ENCODE measurements at regions not wholly inside any gene's neighbourhood (a gene's known extent, or its start where the extent isn't known, plus 50 kb on each side); places are given as distances from the start of the nearest gene placed in this dataset.
"Not testable (repeated sequence)": the region's sequence is repeated elsewhere in the genome, so short reads cannot be mapped to it uniquely, and the experiment has no call there.

- DNase-seq (ENCODE audit: low read depth, low spot score): no peak
These were observed 101.6 kb downstream of the CPN2 start for GRCh38 chr3:194249323-194250097.

GRCh38 chr3:194250098-194251002, 100.8 kb downstream of the CPN2 start:
- no peak for DNase-seq (ENCODE audit: low read depth, low spot score)

- no peak for DNase-seq (ENCODE audit: low read depth, low spot score)
These were observed 100.1 kb downstream of the CPN2 start for GRCh38 chr3:194251007-194251406.

GRCh38 chr3:194251461-194251860, 99.7 kb downstream of the CPN2 start:
- no peak for DNase-seq (ENCODE audit: low read depth, low spot score)

- no peak for DNase-seq (ENCODE audit: low read depth, low spot score)
These were observed 99.1 kb downstream of the CPN2 start for GRCh38 chr3:194251891-194252560.

GRCh38 chr3:194253270-194253669, 97.9 kb downstream of the CPN2 start:
- DNase-seq (ENCODE audit: low read depth, low spot score): no peak

- DNase-seq (ENCODE audit: low read depth, low spot score): no peak
These were observed 97.1 kb downstream of the CPN2 start for GRCh38 chr3:194254040-194254439.

GRCh38 chr3:194255252-194256039, 95.7 kb downstream of the CPN2 start:
- DNase-seq (ENCODE audit: low read depth, low spot score): peak; percentile 7

GRCh38 chr3:194256040-194256945, 94.8 kb downstream of the CPN2 start:
- no peak for DNase-seq (ENCODE audit: low read depth, low spot score)

- no peak for DNase-seq (ENCODE audit: low read depth, low spot score)
These were observed 93.9 kb downstream of the CPN2 start for GRCh38 chr3:194257151-194257621.

- no peak for DNase-seq (ENCODE audit: low read depth, low spot score)
These were observed 93.0 kb downstream of the CPN2 start for GRCh38 chr3:194257916-194258668.

GRCh38 chr3:194259982-194260766, 91.0 kb downstream of the CPN2 start:
- DNase-seq (ENCODE audit: low read depth, low spot score): no peak

GRCh38 chr3:194261581-194262063, 89.5 kb downstream of the CPN2 start:
- DNase-seq (ENCODE audit: low read depth, low spot score): no peak

GRCh38 chr3:194262176-194262924, 88.8 kb downstream of the CPN2 start:
- DNase-seq (ENCODE audit: low read depth, low spot score): no peak

GRCh38 chr3:194262925-194263305, 88.2 kb downstream of the CPN2 start:
- no peak for DNase-seq (ENCODE audit: low read depth, low spot score)

- DNase-seq (ENCODE audit: low read depth, low spot score): not testable (repeated sequence)
These were observed 86.3 kb downstream of the CPN2 start for GRCh38 chr3:194264631-194265504.

- DNase-seq (ENCODE audit: low read depth, low spot score): no peak
These were observed 85.6 kb downstream of the CPN2 start for GRCh38 chr3:194265505-194265892.

Data from activated CD4-positive, CD25-positive, alpha-beta regulatory T cell treated with anti-CD3 and anti-CD28 coated beads, Interleukin-2, amount 50 U/mL, for 16 hours (primary cell).